Activated gamma-delta T cell treated with Interleukin-2 at 50 U/mL for 16 hours (primary cell): ENCODE measurements at regions not wholly inside any gene's neighbourhood (a gene's known extent, or its start where the extent isn't known, plus 50 kb on each side); places are given as distances from the start of the nearest gene placed in this dataset.
A peak's percentile ranks its signal among the peaks of the same experiment; 100 is the strongest.
"Not testable (repeated sequence)": the region's sequence is repeated elsewhere in the genome, so short reads cannot be mapped to it uniquely, and the experiment has no call there.

ENCODE experiments used
- DNase-seq: peaks from one replicate; pipeline ENCODE4 v3.0.0-alpha.2; 2020

DNA sequence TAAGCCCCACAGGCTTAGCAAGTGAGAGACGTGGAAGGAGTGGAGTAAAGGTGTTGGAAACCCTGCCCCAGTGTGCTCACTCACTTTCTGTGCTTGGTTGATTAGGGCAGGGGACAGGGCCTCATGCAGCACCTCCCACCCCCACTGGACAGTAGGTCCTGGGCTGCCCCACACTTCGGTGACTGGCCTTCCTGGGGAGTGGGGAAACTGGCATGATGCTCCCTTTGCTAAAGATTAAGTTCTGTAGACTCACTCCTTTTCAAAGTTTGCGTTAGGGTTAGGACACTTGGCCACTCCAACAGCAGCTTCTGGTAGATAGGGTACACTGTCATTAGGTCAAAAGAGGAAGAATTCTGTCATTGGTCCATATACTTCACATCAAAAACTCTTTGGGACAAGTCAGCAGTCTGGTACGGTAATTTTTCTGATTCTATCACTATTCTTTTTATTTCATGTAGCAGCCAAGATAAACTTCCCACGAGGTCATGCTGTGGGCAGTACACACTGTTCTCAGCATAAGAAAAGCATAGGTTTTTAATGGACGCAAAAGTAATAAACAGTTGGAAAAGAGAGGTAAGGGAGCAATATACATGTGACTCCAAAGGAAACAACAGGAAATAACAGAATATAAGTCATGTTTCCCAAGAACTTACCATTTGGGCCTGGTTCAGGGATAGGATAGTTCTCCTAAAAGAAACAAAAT, 106.6 kb upstream of the TERB2 start:
- not testable (repeated sequence) for DNase-seq

DNA sequence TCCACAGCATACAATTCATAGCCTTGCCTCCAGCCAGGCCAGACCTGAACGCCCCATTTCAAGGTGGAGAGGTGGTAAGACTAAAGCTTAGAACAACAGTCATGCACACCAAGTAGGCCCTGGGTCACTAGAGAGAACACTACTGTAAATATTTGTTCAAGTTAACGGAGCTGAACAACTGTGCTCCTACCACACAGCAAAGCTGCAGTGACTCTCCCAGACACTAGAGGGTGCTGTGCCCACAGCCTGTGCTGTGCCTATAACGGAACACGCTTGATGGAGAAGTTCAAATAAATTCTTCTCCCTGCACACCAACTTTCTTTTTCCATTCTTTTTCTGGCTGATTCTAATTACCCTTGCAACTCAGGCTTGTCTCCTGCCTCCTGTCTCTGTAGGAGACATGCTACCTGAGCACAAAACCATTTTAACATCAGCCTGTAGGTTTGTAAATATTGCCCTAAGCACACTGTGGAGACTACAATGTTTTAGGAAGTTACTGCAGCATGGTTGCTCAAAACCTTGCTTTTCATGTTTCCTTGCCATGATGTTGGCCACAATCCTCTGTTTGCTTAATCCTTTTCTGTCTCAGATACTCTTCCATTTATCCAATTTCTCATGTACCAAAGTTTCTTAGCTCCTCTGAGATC, 103.1 kb upstream of the TERB2 start:
- peak; percentile 60 for DNase-seq

DNA sequence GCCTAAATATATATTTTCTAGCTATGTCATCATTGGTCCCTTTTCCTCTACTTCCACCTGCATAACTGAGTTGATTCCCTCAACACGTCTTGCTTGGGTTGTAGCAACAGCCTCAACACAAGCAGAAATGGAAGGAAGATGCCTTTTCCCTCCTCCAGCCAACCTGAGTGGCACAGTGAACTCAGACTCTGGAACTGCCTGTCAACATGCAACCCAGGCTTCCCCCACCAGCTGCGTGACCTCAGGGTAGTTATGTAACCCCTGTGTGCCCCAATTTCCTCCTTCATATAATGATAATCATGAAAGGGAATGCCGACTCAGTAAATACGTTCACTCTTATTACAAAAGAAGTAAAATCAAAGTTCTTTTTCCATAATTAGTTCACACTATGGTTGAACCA, 101.8 kb upstream of the TERB2 start:
- DNase-seq: not testable (repeated sequence)

DNA sequence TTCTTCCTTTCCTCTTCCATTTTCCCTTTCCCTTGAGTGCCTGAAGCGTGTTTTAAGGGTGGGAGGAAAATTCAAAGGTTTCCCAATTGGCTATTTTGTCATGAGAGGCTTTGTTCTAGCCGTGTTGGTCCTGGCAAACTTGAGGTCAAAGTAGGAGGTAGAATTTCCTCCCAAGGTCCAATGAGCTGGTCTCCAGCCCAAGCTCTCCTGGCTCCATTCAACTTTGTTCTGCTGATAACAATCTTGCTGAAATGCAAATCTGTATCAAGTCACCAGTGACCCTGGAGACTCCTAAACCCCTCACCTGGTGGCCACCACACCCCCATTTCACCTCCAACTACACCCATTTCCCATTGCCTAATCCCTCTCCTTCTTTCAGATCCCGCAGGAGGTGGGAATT, 100.2 kb upstream of the TERB2 start:
- not testable (repeated sequence) for DNase-seq

DNA sequence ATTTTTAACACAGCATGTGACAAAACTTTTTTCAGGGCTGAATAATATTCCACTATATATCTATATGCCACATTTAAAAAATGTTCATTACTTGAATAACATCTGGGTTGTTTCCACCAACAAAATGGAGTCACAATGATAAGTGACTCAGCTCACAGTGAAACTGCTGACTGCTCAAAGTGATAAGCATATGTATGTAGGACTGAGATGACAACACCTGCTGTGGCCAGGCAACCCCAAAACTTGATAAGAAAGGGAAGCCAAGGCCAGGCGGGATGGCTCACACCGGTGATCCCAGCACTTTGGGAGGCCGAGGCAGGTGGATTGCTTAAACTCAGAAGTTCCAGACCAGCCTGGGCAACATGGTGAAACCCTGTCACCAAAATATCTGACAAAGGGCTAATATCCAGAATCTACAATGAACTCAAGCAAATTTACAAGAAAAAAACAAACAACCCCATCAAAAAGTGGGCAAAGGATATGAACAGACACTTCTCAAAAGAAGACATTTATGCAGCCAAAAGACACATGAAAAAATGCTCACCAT, 99.2 kb upstream of the TERB2 start:
- not testable (repeated sequence) for DNase-seq

DNA sequence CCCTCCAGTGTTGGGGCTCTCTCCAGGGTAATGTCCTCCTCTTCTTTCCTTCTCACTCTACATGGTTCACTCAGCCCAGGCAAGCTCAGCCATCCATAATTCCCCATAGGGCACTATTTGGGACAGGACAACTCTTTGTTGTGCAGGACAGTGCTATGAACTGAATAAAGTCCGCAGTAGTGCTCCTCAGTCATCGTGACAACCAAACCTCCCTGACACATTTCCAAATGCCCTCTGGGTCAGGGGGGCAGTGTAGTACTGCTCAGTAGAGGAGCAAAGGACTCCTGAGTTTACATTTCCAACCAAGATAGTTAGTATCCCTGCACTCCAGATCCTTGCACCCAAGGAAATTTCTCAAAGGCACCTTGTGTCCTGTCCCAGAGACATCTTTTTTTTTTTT, 97.4 kb upstream of the TERB2 start:
- DNase-seq: not testable (repeated sequence)

DNA sequence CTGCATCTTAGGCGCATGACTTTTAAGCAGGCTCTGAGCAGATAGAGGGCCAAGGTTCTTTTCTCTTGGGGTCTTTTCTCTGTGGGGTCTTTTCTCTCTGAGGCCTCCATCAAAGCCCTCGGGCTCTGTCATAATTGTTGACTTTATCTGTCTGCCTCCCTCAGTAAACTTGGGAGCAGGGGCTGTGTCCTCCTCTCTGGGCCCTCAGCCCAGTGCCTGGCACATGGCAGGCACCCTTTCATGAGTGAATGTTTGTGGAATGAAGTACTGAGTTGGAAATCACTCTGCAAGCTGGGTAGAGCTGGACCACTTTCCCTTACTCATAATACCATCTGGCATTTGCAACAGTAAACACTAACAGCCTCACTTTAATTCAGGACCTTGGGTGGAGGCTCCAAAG, 96.3 kb upstream of the TERB2 start:
- DNase-seq: not testable (repeated sequence)

DNA sequence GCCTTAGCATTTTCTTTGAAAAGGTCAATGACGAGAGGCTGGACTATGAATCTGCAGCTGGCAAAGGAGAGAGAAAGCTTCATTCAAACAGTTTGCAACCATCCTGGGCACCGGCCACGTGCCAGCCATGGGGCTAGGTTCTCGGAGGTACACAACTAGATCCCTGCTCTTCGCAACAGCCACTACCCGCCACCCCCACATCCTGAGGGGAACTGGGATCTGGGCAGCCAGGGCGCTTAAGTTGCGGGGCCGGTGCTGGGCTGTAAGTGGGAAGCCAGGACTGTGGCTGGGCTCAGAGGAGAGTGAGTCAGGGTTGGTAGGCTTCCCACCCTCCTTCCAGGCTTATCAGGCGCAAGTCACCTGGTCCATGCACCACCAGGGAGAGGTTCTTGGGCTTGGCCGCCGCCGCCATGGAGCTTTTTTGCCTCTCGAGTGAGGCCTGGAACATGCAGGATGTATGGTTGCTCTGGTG, 95.0 kb upstream of the TERB2 start:
- DNase-seq: no peak

DNA sequence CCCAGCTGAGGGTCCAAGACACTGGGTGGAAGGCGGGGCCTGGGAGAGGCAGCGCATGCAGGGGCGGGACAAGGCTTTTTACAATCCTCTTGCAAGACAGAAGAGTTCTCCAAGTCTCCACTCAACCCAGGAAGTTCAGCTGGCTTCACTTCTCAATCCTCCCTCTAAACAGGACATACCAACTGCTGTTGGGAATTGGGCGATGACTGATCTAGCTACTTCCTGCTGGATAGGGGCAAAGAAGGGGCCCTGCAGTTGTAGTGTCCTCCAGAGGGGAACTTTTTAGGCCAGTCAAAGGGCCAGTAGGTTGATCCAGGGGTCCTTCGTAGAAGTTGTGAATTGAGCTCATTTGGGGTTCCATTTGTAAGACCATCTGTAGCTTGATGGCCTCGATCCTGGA, 94.6 kb upstream of the TERB2 start:
- no peak for DNase-seq

DNA sequence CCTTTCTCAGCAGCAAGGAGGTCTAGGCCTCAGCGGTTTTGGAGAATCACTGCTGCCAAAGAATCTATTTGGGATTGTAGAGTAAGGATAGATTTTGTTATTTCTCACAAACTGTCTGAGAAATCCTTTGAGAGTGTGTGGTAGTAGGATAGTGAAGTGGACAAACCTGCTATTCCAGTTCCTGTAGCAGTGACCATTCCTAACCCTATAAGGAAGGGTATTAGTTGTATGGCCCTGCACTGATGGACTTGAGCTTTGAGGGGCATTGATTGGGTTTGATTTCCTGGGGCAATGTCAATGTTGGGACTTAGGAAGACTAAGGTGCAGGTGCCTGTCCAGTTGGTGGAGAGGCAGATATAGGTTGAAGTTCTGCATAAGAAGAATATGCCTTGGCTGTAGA, 93.6 kb upstream of the TERB2 start:
- DNase-seq: not testable (repeated sequence)

DNA sequence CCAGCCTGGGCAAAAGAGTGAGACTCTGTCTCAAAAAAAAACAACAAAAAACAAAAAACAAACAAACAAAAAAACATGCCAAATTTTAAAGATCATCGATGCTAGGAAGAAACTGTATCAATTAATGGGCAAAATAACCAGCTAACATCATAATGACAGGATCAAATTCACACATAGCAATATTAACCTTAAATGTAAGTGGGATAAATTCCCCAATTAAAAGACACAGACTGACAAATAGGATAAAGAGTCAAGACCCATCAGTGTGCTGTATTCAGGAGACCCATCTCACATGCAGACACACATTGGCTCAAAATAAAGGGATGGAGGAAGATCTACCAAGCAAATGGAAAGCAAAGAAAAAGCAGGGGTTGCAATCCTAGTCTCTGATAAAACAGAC, 88.4 kb upstream of the TERB2 start:
- DNase-seq: not testable (repeated sequence)

DNA sequence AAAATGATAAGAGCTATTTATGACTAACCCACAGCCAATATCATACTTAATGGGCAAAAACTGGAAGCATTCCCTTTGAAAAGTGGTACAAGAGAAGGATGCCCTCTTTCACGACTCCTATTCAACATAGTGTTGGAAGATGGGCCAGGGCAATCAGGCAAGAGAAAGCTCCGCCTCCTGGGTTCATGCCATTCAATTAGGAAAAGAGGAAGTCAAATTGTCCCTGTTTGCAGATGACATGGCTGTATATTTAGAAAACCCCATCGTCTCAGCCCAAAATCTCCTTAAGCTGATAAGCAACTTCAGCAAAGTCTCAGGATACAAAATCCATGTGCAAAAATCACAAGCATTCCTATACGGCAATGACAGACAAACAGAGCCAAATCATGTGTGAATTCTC, 86.4 kb upstream of the TERB2 start:
- DNase-seq: not testable (repeated sequence)

DNA sequence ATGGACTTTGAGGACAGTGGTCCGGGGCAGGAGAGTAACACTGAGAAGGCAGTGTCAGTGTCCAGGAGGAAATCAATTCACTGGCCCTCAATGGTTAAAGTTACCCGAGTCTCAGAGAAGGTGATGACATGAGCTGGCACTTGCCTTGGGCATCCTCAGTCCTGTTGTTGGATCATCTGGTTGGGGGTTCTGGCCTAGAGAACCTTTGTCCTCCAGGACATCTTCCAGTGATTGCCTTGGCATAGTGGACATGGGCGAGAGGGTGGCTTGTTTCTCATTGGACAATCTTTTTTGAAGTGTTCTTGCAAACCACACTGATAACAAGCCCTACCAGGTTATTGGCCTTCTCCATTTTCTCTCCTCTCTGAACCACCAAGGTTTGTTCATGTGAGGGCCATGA, 83.4 kb upstream of the TERB2 start:
- no peak for DNase-seq

DNA sequence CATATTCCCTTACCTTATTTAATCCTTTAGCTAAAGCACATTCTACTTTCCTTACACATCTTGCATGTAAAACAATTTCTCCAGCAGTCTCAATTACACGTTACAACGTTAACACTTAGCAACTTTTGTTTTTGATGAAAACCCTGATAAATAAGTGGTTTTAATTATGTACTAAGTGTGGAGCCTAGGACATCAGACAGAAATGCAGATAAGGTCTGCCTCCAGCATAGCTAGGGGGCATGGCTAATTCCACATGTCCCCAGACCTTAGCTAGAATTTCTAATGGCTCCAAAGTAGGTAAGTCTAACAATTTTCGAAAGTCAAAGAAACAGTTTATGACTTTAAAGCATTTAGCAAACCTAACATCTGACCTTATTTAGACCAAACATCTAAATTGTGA, 77.4 kb upstream of the TERB2 start:
- no peak for DNase-seq

DNA sequence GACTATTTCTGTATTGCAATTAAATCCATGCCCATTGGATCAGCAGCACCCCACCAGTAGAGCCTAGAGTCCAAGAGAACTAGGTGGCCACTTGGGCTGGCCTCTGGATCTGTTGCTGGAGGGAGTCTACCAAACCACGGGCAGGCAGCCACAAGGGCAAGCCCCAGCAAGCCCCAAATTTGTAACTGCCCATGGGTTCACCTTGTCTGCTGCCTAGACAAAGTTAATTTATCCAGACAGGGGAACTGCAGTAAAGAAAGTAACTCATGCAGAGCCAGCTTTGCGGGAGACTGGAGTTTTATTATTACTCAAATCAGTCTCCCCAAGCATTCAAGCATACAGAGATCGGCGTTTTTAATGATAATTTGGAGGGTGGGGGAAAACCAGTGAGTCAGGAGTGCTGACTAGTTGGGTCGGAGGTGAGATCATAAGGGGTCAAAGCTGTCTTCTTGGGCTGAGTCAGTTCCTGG, 74.0 kb upstream of the TERB2 start:
- DNase-seq: no peak

DNA sequence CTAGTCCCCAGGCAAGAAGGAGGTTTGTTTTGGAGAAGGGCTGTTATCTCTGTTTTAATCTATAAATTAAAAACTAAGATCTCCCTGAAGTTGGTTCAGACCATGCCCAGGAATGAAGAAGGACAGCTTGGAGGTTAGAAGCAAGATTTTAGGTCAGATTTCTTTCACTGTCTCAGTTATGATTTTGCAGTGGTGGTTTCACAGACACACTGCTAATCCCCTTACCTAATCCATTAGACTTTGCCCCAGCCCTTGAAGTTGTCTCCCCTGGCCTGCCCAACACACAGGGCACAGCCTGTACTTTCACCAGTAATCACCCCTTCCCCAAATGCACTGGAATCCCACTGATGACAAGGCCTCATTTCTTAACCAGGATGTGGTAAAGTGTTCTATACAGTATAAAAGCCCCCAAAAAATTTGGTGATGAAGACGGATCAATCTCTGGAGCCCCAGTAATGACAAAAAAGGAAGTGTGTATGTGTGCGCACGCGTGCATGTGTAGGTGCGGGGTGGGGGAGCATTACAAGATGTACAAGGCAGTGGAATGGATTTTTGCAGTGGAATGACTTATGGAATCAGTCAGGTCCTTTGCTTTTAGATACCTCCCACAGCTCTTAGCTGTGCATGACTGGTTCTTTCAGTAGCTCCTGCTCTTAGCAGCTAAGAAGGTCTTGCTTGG, 73.1 kb upstream of the TERB2 start:
- no peak for DNase-seq

DNA sequence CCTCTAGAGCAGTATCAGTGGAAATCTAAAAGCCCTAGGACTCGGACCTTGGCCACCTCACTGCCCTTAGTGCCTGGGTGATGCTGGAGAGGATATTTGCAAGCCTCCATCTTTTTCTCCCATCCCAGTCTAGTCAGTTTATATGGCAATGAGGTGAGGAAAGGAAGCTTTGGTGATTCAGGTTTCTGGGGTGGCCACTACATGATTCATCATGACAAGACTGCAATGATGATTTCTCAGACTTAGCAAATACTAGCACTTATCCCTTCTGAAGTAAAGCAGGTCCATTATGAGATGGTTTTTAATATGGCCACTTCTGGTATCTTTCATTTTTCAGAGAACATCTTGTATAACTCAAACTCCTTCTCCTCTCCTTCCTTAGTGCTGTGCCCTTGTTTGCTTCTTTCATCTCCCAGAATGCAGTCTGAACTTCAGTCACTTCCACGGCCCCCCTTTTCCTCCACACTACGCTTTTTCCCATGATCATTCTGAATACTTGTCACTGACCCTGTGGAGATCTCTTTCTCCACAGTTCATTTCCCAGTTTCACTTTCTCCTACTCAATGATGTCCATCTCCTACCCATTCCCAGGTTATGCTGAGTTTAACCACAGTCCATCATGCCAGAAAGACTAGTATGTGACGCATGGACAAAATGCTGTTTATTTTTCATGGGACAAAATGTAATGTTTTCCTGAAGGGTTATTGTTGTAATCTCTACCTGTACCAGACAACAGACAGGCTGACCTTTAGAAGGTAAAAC, 57.4 kb upstream of the TERB2 start:
- DNase-seq: not testable (repeated sequence)

DNA sequence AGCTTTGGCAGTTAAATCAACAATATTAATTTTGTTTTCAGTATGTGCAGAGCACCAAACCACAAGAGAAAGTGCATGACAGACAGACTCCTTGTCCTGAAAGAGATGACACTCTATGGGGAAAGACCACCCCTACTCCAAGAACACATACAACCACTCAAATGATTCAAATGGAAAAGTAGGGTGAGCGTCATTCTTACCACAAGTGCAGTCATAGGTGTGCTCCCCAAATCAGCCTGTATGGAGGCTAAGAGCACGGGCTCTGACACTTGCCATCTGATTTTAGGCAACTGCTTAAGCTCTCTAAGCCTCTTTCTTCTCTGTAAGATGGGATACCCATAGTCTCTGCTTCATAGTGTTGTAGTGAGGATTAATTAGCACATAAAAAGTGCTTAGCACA, 56.7 kb upstream of the TERB2 start:
- not testable (repeated sequence) for DNase-seq

DNA sequence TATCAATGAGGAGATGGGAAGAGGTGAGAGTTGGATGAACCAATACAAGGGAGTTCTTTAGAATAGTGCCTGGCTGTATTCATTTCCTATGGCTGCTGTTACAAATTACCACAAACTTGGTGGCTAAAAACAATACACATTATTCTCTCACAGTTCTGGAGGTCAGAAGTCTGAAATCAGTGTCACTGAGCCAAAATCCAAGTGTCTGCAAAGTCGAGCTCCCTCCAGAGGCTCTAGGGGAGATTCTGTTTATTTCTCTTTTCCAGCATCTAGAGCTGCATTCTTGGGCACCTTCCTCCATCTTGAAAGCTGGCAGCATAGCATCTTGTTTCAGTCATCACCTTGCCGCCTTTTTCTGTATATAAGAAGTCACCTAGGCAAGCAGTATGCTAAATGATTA, 55.7 kb upstream of the TERB2 start:
- not testable (repeated sequence) for DNase-seq

DNA sequence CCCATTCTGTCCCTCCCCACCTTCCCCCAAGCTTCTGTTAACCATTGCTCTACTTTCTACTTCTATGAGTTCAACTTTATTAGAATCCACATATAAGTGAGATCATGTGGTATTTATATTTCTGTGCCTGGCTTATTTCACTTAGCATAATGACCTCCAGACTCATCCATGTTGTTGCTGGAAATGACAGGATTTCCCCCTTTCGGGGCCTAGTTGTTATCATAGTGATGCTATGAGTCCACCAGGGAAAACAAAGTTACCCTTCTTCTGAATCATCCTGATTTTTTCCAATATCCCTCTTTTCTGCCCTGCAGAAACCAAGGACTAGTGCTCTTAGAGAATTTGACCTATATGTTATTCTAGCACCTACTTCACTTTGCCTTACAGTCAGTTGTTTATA, 53.2 kb upstream of the TERB2 start:
- not testable (repeated sequence) for DNase-seq

DNA sequence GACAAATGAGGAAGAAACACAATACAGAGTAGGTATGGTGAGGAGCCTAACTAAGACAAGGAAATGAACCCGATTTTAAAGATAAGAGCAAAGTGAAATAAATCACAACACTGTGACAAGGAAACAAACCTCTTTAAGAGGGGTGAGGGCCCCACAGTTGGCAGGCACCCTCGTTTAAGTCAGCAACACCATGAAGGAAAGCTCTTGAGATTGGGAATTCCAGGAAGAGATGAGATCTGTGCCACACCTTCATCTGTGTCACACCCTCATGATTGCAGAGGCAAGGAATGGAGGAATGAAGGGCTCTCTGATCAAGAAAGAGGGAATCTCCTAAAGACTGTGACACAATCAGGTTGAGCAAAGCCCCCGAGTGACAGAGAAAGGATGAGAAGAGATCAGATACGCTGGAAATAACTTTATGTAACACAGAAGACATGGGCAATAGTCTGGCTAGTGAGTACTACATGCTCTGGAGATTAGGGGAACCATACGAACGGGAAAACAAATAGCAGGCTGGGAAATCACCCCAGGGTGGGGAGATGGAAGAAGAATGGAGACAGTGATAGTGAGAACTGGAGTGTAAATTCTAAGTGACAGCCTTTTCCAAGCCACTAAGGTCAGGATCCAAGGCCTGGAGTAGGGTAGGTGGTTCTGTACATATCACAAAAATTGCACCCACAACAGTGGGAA, 51.7 kb upstream of the TERB2 start:
- DNase-seq: not testable (repeated sequence)
